ENCODE measurements at regions not wholly inside any gene's neighbourhood (a gene's known extent, or its start where the extent isn't known, plus 50 kb on each side); places are given as distances from the start of the nearest gene placed in this dataset.

DNA sequence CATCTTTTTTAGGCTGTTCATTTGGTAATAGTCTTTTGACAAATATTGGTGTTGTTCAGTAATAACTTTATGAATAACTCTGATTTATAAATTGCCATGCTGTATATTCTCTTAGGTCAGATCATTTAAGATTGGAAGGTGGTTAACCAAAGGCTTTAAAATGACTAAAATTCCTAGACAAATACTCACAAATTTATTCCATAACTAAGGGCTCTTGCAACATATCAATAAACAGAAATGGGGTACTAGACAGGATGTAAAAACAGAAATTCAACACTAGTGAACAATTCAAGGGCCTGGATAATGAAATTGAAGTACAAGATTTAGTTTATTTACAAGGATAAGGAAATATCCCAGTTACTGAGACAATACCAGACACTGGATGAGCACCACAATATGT, 328.6 kb downstream of the PCDH19 start:
- H4K5ac ChIP-seq (ENCODE audit: insufficient read length, low read depth, low read length) = no peak overlapping the region
- H3K9ac ChIP-seq (ENCODE audit: extremely low read depth, insufficient read length, low read length) = no peak overlapping the region
- no peak overlapping the region for H4K8ac ChIP-seq (replicated peaks; ENCODE audit: insufficient read length, low read depth, low read length)
- no peak overlapping the region for H2BK120ac ChIP-seq (ENCODE audit: low read depth, low read length, poor library complexity, severe bottlenecking)
- no peaks in the 10 kb centered on the region for H3K27me3 ChIP-seq (ENCODE audit: insufficient read depth, low read length)
- H3K4me2 ChIP-seq (ENCODE audit: insufficient read depth, insufficient read length, low read length) = no peak overlapping the region
- H3K4me1 ChIP-seq (ENCODE audit: insufficient read depth, low read length) = no peaks in the 10 kb centered on the region
- H3K4me3 Mint-ChIP-seq = no peak overlapping the region
- H3K79me1 ChIP-seq (ENCODE audit: insufficient read depth, low read depth, low read length, poor library complexity, severe bottlenecking) = no peaks in the 10 kb centered on the region
- no peak overlapping the region for H2BK15ac ChIP-seq (ENCODE audit: low read depth, low read length)
- H3K36me3 Mint-ChIP-seq (ENCODE audit: insufficient read depth in 1 of 3, low read depth in 3 of 3) = no peaks in the 10 kb centered on the region
- H3K4me1 Mint-ChIP-seq = peaks cover 20 to 22% of the 10 kb centered on the region in 2 experiments
- H2BK20ac ChIP-seq (ENCODE audit: low read depth, low read length, poor library complexity, severe bottlenecking) = no peak overlapping the region
- no peak overlapping the region for H3K27ac ChIP-seq (ENCODE audit: insufficient read length, low read depth, low read length)
- no peak overlapping the region for H3K4ac ChIP-seq (ENCODE audit: low read depth, low read length)
- no peaks in the 10 kb centered on the region for H3K9me3 Mint-ChIP-seq
- H4K20me1 ChIP-seq (ENCODE audit: control insufficient read depth, insufficient read depth, insufficient read length) = no peaks in the 10 kb centered on the region
- no peak for TF ChIP-seq CTCF (conservative IDR thresholded peaks at IDR 0.05)
- no peak overlapping the region for H4K91ac ChIP-seq (ENCODE audit: insufficient read length, low read depth, low read length)
- H3T11ph ChIP-seq (ENCODE audit: low read length) = no peak overlapping the region
- no peaks in the 10 kb centered on the region for H3K23me2 ChIP-seq (ENCODE audit: insufficient read length, low read depth, low read length, poor library complexity, severe bottlenecking)
- H3K27ac Mint-ChIP-seq = no peak overlapping the region
- no peak for DNase-seq
- no peaks in the 10 kb centered on the region for H3K27me3 Mint-ChIP-seq (ENCODE audit: low read depth)
- H3K9me3 ChIP-seq (ENCODE audit: control insufficient read depth, low read depth, low read length) = no peaks in the 10 kb centered on the region
- H3K23ac ChIP-seq (ENCODE audit: insufficient read length, low read depth, low read length) = no peak overlapping the region
- no peak overlapping the region for H3K56ac ChIP-seq (ENCODE audit: insufficient read length, low read depth, low read length)
- no peak overlapping the region for H2AK5ac ChIP-seq (ENCODE audit: insufficient read length, low read length)
- no peaks in the 10 kb centered on the region for H3K79me2 ChIP-seq (ENCODE audit: insufficient read depth, low read length)
- no peak overlapping the region for H2BK12ac ChIP-seq (ENCODE audit: insufficient read length, low read depth, low read length)
- no peak overlapping the region for H2AFZ ChIP-seq (ENCODE audit: low read length)
- no peak overlapping the region for H3K14ac ChIP-seq (ENCODE audit: insufficient read depth, low read length)
- H2BK5ac ChIP-seq (ENCODE audit: insufficient read length, low read length) = no peak overlapping the region
- no peak overlapping the region for H3K18ac ChIP-seq (ENCODE audit: insufficient read length, low read depth, low read length)

Measured in H9 (cell line).